Type B pancreatic cell (in vitro differentiated cells): ENCODE measurements at regions not wholly inside any gene's neighbourhood (a gene's known extent, or its start where the extent isn't known, plus 50 kb on each side); places are given as distances from the start of the nearest gene placed in this dataset.

Source experiments
- DNase-seq: peaks from one replicate; pipeline ENCODE4 v3.0.0; 2021; ENCODE audit warnings: mixed read lengths; ENCODE audit not compliant: unreplicated experiment; ENCODE audit errors: extremely low spot score
- H3K27ac Mint-ChIP-seq: 2 replicates; pipeline ENCODE4 v1.8.0; 2021; ENCODE audit warnings: mild to moderate bottlenecking, mixed read lengths
- H3K27me3 Mint-ChIP-seq: 2 replicates; pipeline ENCODE4 v1.8.0; 2021; ENCODE audit warnings: mixed read lengths
- H3K36me3 Mint-ChIP-seq: 2 replicates; pipeline ENCODE4 v1.8.0; 2021; ENCODE audit warnings: mixed read lengths
- H3K4me1 Mint-ChIP-seq: one replicate; pipeline ENCODE4 v1.8.0; 2021; ENCODE audit warnings: mixed read lengths; ENCODE audit not compliant: unreplicated experiment
- H3K4me3 Mint-ChIP-seq: 2 replicates; pipeline ENCODE4 v1.8.0; 2021; ENCODE audit warnings: mild to moderate bottlenecking, mixed read lengths
- H3K9me3 Mint-ChIP-seq: 2 replicates; pipeline ENCODE4 v1.8.0; 2021; ENCODE audit warnings: mixed read lengths
- TF ChIP-seq, protein P1 (sequence below): fragments of 200-600 bp; sonication (generic); conservative IDR thresholded peaks from 2 replicates; pipeline ENCODE4 v1.5.0; 2021; ENCODE audit warnings: antibody characterized with exemption, mild to moderate bottlenecking

DNA sequence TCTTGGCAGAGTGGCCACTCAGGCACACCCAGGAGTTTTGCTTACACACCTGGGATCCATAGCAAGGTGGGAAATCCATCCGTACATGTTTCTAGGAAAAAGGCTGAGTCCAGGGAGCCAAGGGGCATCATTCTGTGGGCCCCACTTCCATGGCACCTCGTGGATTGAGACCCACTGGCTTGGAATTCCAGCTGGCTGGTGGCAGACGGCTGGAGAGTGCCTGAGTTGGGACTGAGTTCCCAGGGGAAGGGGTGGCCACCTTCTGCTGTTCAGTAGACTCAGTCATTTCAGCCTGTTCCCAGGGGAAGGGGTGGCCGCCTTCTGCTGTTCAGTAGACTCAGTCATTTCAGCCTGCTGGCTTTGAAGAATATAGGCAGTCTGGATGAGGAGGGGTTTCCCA, 366.0 kb upstream of the GRIA3 start:
- no peak overlapping the region for H3K27ac Mint-ChIP-seq
- H3K9me3 Mint-ChIP-seq = peaks cover 26% of the 10 kb centered on the region
- DNase-seq = no peak
- H3K4me1 Mint-ChIP-seq = no peaks in the 10 kb centered on the region
- TF ChIP-seq, protein P1, sequence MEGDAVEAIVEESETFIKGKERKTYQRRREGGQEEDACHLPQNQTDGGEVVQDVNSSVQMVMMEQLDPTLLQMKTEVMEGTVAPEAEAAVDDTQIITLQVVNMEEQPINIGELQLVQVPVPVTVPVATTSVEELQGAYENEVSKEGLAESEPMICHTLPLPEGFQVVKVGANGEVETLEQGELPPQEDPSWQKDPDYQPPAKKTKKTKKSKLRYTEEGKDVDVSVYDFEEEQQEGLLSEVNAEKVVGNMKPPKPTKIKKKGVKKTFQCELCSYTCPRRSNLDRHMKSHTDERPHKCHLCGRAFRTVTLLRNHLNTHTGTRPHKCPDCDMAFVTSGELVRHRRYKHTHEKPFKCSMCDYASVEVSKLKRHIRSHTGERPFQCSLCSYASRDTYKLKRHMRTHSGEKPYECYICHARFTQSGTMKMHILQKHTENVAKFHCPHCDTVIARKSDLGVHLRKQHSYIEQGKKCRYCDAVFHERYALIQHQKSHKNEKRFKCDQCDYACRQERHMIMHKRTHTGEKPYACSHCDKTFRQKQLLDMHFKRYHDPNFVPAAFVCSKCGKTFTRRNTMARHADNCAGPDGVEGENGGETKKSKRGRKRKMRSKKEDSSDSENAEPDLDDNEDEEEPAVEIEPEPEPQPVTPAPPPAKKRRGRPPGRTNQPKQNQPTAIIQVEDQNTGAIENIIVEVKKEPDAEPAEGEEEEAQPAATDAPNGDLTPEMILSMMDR = no peak
- H3K27me3 Mint-ChIP-seq = no peaks in the 10 kb centered on the region
- H3K4me3 Mint-ChIP-seq = no peak overlapping the region
- no peaks in the 10 kb centered on the region for H3K36me3 Mint-ChIP-seq

DNA sequence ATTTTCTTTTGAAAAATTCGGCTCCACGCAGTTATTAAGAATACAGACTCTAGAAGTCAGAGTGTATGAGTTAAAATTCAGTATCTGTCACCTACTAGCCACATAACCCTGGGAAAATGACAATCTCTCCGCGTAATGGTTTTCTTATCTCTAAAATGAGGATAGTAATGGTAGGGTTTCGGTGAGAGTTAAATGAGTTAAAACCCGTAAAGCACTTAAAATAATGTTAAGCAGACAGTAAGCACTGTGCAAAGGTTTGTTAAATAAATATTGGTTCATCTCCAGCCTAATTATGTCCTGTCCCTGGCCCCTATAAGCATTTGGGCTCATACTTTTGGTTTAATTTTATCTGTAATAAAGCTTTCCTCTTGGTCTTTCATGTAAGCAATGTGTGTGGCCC, 350.8 kb upstream of the GRIA3 start:
- no peak for DNase-seq
- Mint-ChIP-seq H3K4me3 (no peak overlapping the region), H3K4me1 (no peaks in the 10 kb centered on the region), H3K27ac (no peak overlapping the region), H3K36me3 (no peaks in the 10 kb centered on the region), H3K27me3 (no peaks in the 10 kb centered on the region), H3K9me3 (no peaks in the 10 kb centered on the region)
- TF ChIP-seq, protein P1 = no peak

DNA sequence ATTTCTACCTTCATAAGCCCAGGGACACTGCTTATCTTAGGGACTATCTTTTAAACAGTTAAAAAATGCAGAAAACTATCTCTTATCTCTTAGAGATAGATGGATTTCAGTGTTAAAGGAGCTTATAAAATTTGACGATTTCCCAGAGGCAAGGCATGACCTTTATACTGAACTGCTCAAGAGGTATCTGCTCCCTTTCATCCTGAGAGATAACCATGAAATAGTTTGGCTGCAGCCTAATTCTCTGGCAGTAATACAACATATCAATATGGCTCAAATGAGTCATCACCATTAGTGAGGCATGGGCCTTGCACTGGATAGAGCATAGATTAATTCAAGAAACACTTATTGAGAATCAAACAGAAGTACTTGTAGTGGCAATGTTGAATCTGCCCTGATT, 348.2 kb upstream of the GRIA3 start:
- H3K36me3 Mint-ChIP-seq = no peaks in the 10 kb centered on the region
- no peak overlapping the region for H3K4me3 Mint-ChIP-seq
- H3K9me3 Mint-ChIP-seq = no peaks in the 10 kb centered on the region
- H3K4me1 Mint-ChIP-seq = no peaks in the 10 kb centered on the region
- no peak for DNase-seq
- H3K27ac Mint-ChIP-seq = no peak overlapping the region
- TF ChIP-seq, protein P1 = no peak
- H3K27me3 Mint-ChIP-seq = no peaks in the 10 kb centered on the region

DNA sequence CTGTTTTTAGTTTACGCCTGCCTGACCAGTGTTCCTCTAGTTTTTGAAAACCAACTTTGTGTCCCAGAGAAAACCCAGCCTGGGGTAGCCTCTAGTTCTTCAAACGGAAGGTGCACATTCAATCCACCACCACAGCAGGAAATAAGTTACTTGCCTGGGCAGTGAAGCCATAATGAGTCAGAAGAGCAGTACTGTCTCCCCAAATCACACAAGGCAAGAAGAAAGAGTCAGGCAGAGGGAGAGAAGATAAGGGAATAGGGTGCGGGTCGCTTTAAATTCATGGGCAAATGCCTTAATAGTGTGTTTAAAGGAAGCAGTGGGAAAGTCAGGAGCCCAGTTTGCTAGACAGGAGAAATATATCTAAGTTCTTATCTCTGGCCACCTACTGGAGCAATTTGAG, 333.8 kb upstream of the GRIA3 start:
- H3K36me3 Mint-ChIP-seq = no peaks in the 10 kb centered on the region
- H3K4me1 Mint-ChIP-seq = no peaks in the 10 kb centered on the region
- no peak overlapping the region for H3K4me3 Mint-ChIP-seq
- H3K9me3 Mint-ChIP-seq = peaks cover 4% of the 10 kb centered on the region
- no peaks in the 10 kb centered on the region for H3K27me3 Mint-ChIP-seq
- TF ChIP-seq, protein P1 = no peak
- H3K27ac Mint-ChIP-seq = no peak overlapping the region
- DNase-seq = no peak

DNA sequence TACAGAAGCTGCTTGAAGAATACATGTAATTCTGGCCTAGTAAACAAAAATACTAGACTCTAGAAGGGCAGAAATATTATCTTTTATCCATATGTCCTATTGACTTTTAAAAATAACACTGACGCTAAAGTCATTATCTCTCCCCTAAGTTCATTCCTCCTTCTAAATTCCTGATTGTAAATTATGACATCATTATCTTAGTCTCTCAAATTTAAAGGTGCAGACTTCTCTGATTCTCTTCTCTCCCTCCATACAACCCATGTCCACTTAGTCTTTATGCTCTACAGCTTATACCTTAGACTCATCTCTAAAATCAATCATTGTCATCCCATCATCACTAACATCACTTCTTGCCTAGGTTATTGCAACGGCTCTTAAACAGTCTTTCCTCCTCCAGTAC, 327.9 kb upstream of the GRIA3 start:
- Mint-ChIP-seq H3K9me3 (no peaks in the 10 kb centered on the region), H3K27me3 (no peaks in the 10 kb centered on the region), H3K27ac (no peak overlapping the region), H3K36me3 (no peaks in the 10 kb centered on the region), H3K4me1 (no peaks in the 10 kb centered on the region), H3K4me3 (no peak overlapping the region)
- no peak for DNase-seq
- TF ChIP-seq, protein P1 = no peak

DNA sequence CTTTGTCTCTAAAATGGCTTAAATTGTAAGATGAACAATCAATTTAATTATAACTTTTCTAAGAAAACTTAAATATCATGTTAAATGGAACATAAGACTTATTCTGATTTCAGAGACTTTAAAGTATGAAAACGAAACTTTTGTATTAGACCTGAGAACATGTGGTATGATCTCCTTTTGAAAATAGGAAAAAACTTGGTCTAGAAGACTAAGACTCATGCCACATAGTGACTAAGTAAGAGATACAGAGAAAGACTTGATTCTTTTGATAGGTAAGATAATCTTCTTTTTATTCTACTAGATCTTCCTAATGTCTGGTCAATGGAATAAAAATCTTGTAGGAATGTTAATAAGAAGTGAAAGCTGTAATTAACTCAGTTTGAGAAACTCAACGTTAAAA, 326.3 kb upstream of the GRIA3 start:
- Mint-ChIP-seq H3K4me1 (no peaks in the 10 kb centered on the region), H3K36me3 (no peaks in the 10 kb centered on the region), H3K4me3 (no peak overlapping the region), H3K27ac (no peak overlapping the region), H3K9me3 (peaks cover 6% of the 10 kb centered on the region), H3K27me3 (no peaks in the 10 kb centered on the region)
- TF ChIP-seq, protein P1 = no peak
- no peak for DNase-seq
